HepG2 (cell line): ENCODE measurements at regions not wholly inside any gene's neighbourhood (a gene's known extent, or its start where the extent isn't known, plus 50 kb on each side); places are given as distances from the start of the nearest gene placed in this dataset.

Experiments used
- ATAC-seq: fragments of 200-7000 bp; cut with Tn5 transposase; 3 replicates; pipeline ENCODE4 v1.9.1; 2020; ENCODE audit warnings: mild to moderate bottlenecking, moderate library complexity
- BruUV-seq: library from RNA; stranded (reverse); fragments of 400-500 nt; replicated peaks from 2 replicates; lab custom pipeline; 2021; lab: Mats Ljungman, UMichigan
- CTCF ChIA-PET: fragments of 300-600 bp; formaldehyde crosslinking; extraction: SDS; loops from one replicate; lab custom pipeline; 2021; ENCODE audit warnings: low total read pairs, inconsistent platforms, low intra/inter-chr PET ratio; lab: Yijun Ruan, JAX
- POLR2A ChIA-PET: fragments of 350-600 bp; sonication (Branson Sonifier 250); formaldehyde crosslinking; loops from one replicate; lab custom pipeline; 2020; ENCODE audit warnings: antibody characterized with exemption, inconsistent platforms; lab: Yijun Ruan, JAX
- DNase-seq: peaks from one replicate; pipeline ENCODE4 v3.0.0-alpha.2; 2015; ENCODE audit warnings: low spot score
- FAIRE-seq: peaks from 3 replicates; lab custom pipeline; 2011; peaks lifted over from hg19 to GRCh38; lab: Jason Lieb, UNC
- H2AFZ ChIP-seq: one replicate; pipeline ENCODE4 v1.6.1; 2011; ENCODE audit warnings: low read length, inconsistent platforms
- H3K27ac ChIP-seq: fragments of 300-600 bp; 3 replicates; pipeline ENCODE4 v1.8.0; 2011; ENCODE audit warnings: mixed run types, mild to moderate bottlenecking, mixed read lengths, low read length, inconsistent platforms; ENCODE audit not compliant: insufficient read depth; ENCODE audit errors: extremely low read length
- H3K27me3 ChIP-seq, 2 experiments: fragments of 200-600 bp in 1 of 2; 2 replicates in 1 of 2; 3 replicates in 1 of 2; pipeline versions ENCODE4 v1.6.0 to v1.8.0; 2011; ENCODE audit warnings: low read length in 2 of 2, mild to moderate bottlenecking in 2 of 2, moderate library complexity in 2 of 2, inconsistent platforms in 1 of 2; ENCODE audit not compliant: insufficient read depth in 2 of 2, control insufficient read depth in 1 of 2
- H3K36me3 ChIP-seq, 2 experiments: fragments of 200-600 bp in 1 of 2; replicated peaks in 1 of 2; 2 replicates in 1 of 2; 3 replicates in 1 of 2; pipeline versions ENCODE4 v1.5.1 to v1.8.0; 2011; ENCODE audit warnings: low read length in 2 of 2, inconsistent platforms in 1 of 2; ENCODE audit not compliant: insufficient read depth in 2 of 2, control insufficient read depth in 1 of 2
- H3K4me1 ChIP-seq: 2 replicates; pipeline ENCODE4 v1.5.1; 2012; ENCODE audit warnings: low read length, inconsistent platforms; ENCODE audit not compliant: insufficient read depth
- H3K4me2 ChIP-seq: 2 replicates; pipeline ENCODE4 v1.6.0; 2011; ENCODE audit warnings: low read depth, low read length, inconsistent platforms
- H3K4me3 ChIP-seq, 3 experiments: fragments of 200-600 bp in 1 of 3; sonication (generic), shearing (Covaris generic) in 1 of 3; replicated peaks in 1 of 3; 2 replicates each; pipeline ENCODE4 v1.5.1; 2011 to 2016; ENCODE audit warnings: low read length in 3 of 3, inconsistent platforms in 2 of 3, low read depth in 2 of 3, mild to moderate bottlenecking in 2 of 3, control low read depth in 1 of 3, mixed read lengths in 1 of 3; ENCODE audit not compliant: insufficient read depth in 1 of 3
- H3K79me2 ChIP-seq: one replicate; pipeline ENCODE4 v1.6.1; 2011; ENCODE audit warnings: low read length, inconsistent platforms; ENCODE audit not compliant: insufficient read depth
- H3K9ac ChIP-seq: 2 replicates; pipeline ENCODE4 v1.6.0; 2011; ENCODE audit warnings: mild to moderate bottlenecking, low read depth, low read length, inconsistent platforms; ENCODE audit not compliant: insufficient read depth
- H3K9me3 ChIP-seq: 2 replicates; pipeline ENCODE4 v1.5.1; 2012; ENCODE audit warnings: mild to moderate bottlenecking, low read length
- H4K20me1 ChIP-seq: 2 replicates; pipeline ENCODE4 v1.6.0; 2011; ENCODE audit warnings: inconsistent platforms, mild to moderate bottlenecking, low read length, moderate library complexity; ENCODE audit not compliant: insufficient read depth
- AGO1 ChIP-seq: fragments of 200-400 bp; formaldehyde crosslinking; IDR thresholded peaks from 2 replicates; pipeline ENCODE4 v1.6.1; 2017; ENCODE audit warnings: mild to moderate bottlenecking, low read depth, low read length, moderate library complexity; ENCODE audit not compliant: poor library complexity, severe bottlenecking
- ATF6 ChIP-seq: sonication (generic); formaldehyde crosslinking; conservative IDR thresholded peaks from 2 replicates; pipeline ENCODE4 v1.4.0; 2020; ENCODE audit warnings: missing genetic modification reagents
- CHD4 ChIP-seq: fragments of 200-600 bp; sonication (generic); IDR thresholded peaks from 2 replicates; pipeline ENCODE4 v1.7.0; 2017; ENCODE audit warnings: mild to moderate bottlenecking, low read length, borderline replicate concordance
- FOSL1 ChIP-seq: sonication (generic); formaldehyde crosslinking; IDR thresholded peaks from 2 replicates; pipeline ENCODE4 v1.9.0; 2021; ENCODE audit warnings: missing genetic modification reagents, borderline replicate concordance
- JUN ChIP-seq: sonication (generic); formaldehyde crosslinking; IDR thresholded peaks from 2 replicates; pipeline ENCODE4 v1.4.0; 2020; ENCODE audit warnings: mild to moderate bottlenecking, missing genetic modification reagents
- RORA ChIP-seq: sonication (generic); formaldehyde crosslinking; IDR thresholded peaks from 2 replicates; pipeline ENCODE4 v1.5.0; 2020; ENCODE audit warnings: mild to moderate bottlenecking, missing genetic modification reagents, moderate library complexity
- ZBTB1 ChIP-seq: sonication (generic); formaldehyde crosslinking; IDR thresholded peaks from 2 replicates; pipeline ENCODE4 v1.4.0; 2020; ENCODE audit warnings: missing genetic modification reagents, borderline replicate concordance
- ZBTB37 ChIP-seq: sonication (generic); formaldehyde crosslinking; IDR thresholded peaks from 2 replicates; pipeline ENCODE4 v1.4.0; 2020; ENCODE audit warnings: mild to moderate bottlenecking, missing genetic modification reagents
- ZFP36L1 ChIP-seq: sonication (generic); formaldehyde crosslinking; IDR thresholded peaks from 2 replicates; pipeline ENCODE4 v1.8.0; 2022; ENCODE audit warnings: mild to moderate bottlenecking, missing genetic modification reagents, moderate library complexity
- ZFP36L2 ChIP-seq: sonication (generic); formaldehyde crosslinking; IDR thresholded peaks from 2 replicates; pipeline ENCODE4 v1.4.0; 2020; ENCODE audit warnings: missing genetic modification reagents
- ZNF207 ChIP-seq: fragments of 450-650 bp; IDR thresholded peaks from 2 replicates; pipeline ENCODE4 v1.6.1; 2016; ENCODE audit warnings: antibody characterized with exemption, borderline replicate concordance
- ZNF282 ChIP-seq: fragments of 450-650 bp; IDR thresholded peaks from 2 replicates; pipeline ENCODE4 v1.6.1; 2018; ENCODE audit not compliant: partially characterized antibody
- ZNF639 ChIP-seq: conservative IDR thresholded peaks from 2 replicates; pipeline ENCODE4 v1.6.1; 2018; ENCODE audit warnings: missing genetic modification reagents
- ZNF878 ChIP-seq: sonication (generic); formaldehyde crosslinking; IDR thresholded peaks from 2 replicates; pipeline ENCODE4 v1.8.1; 2023; ENCODE audit warnings: mild to moderate bottlenecking, missing genetic modification reagents, moderate library complexity
- ZSCAN29 ChIP-seq: sonication (generic); formaldehyde crosslinking; conservative IDR thresholded peaks from 2 replicates; pipeline ENCODE4 v1.4.0; 2020; ENCODE audit warnings: mild to moderate bottlenecking, missing genetic modification reagents
- WGBS: methylation state at CpG from one replicate; pipeline ENCODE4 v1.1.6; 2017; ENCODE audit warnings: low lambda C conversion rate; 5-methylcytosine and 5-hydroxymethylcytosine counted together
- in situ Hi-C: cut with HindIII; loops from 2 replicates; pipeline ENCODE4 v1.10.0; 2017; ENCODE audit warnings: low pct_unique_long_range_greater_than_20kb; ENCODE audit not compliant: extremely low pct_ligation_motif_present
- intact Hi-C: fragments of 100-400 bp; cut with micrococcal nuclease; formaldehyde crosslinking; loops from one replicate; pipeline ENCODE4 v1.10.0; 2022; ENCODE audit not compliant: unreplicated experiment

- no peak for ATAC-seq
- POLR2A ChIA-PET: no interaction called here
- no peak overlapping the region for H3K4me2 ChIP-seq
Measured at GRCh38 chr11:23991165-23991539, 505.7 kb upstream of the LUZP2 start.

More at GRCh38 chr11:23991165-23991539, 505.7 kb upstream of the LUZP2 start:
- intact Hi-C loops: no loop called here
- in situ Hi-C loops: no loop called here
- Histone ChIP-seq H3K9ac (no peak overlapping the region), H3K27me3 (no peaks in the 10 kb centered on the region), H3K4me3 (no peak overlapping the region), H2AFZ (no peak overlapping the region), H3K27ac (no peak overlapping the region), H4K20me1 (no peaks in the 10 kb centered on the region), H3K79me2 (no peaks in the 10 kb centered on the region), H3K4me1 (no peaks in the 10 kb centered on the region), H3K36me3 (no peaks in the 10 kb centered on the region), H3K9me3 (peaks cover 31% of the 10 kb centered on the region)
- CTCF ChIA-PET: no interaction called here
- TF ChIP-seq ZFP36L2 (CRISPR knock-in tag): no peak
- TF ChIP-seq ZFP36L1 (CRISPR knock-in tag): no peak
- no peak for TF ChIP-seq ATF6 (CRISPR knock-in tag)
- TF ChIP-seq ZBTB1 (CRISPR knock-in tag): no peak
- no peak for TF ChIP-seq ZNF639 (CRISPR knock-in tag)
- TF ChIP-seq ZNF207: no peak
- no peak for TF ChIP-seq AGO1
- no peak for TF ChIP-seq ZBTB37 (CRISPR knock-in tag)
- no peak for TF ChIP-seq FOSL1 (CRISPR knock-in tag)
- TF ChIP-seq JUN: no peak
- TF ChIP-seq RORA (CRISPR knock-in tag): no peak
- TF ChIP-seq CHD4: no peak
- TF ChIP-seq ZSCAN29 (CRISPR knock-in tag): no peak
- TF ChIP-seq ZNF282: no peak
- TF ChIP-seq ZNF878 (CRISPR knock-in tag): no peak
- WGBS: 35% methylated on average over 2 of the region's 2 CpGs
- BruUV-seq: no TSS peak
- DNase-seq (no peak), FAIRE-seq (no peak)
